A673 (cell line): ENCODE measurements at regions not wholly inside any gene's neighbourhood (a gene's known extent, or its start where the extent isn't known, plus 50 kb on each side); places are given as distances from the start of the nearest gene placed in this dataset.

Experiments
- BruUV-seq: library from RNA; stranded (reverse); fragments of 400-500 nt; replicated peaks from 2 replicates; lab custom pipeline; 2021; lab: Mats Ljungman, UMichigan
- CTCF ChIA-PET: fragments of 300-600 bp; sonication (Branson Sonifier 250); formaldehyde crosslinking; loops from one replicate; lab custom pipeline; 2022; ENCODE audit warnings: antibody characterized with exemption; lab: Charles Lee
- POLR2A ChIA-PET: fragments of 300-600 bp; sonication (Branson Sonifier 250); formaldehyde crosslinking; loops from one replicate; lab custom pipeline; 2022; ENCODE audit warnings: antibody characterized with exemption; ENCODE audit not compliant: low non-redundant PET; lab: Charles Lee
- DNase-seq: peaks from one replicate; pipeline ENCODE4 v3.0.0-alpha.2; 2015; ENCODE audit warnings: low spot score
- H3K27ac ChIP-seq: fragments of 200-600 bp; sonication (generic); 2 replicates; pipeline ENCODE4 v1.5.1; 2016; ENCODE audit warnings: mixed run types, low read depth, mild to moderate bottlenecking, mixed read lengths, antibody characterized with exemption, low read length; ENCODE audit not compliant: poor library complexity, severe bottlenecking
- H3K27me3 ChIP-seq: fragments of 200-600 bp; sonication (generic); replicated peaks from 2 replicates; pipeline ENCODE4 v1.6.1; 2017; ENCODE audit warnings: mixed run types, low read depth, mild to moderate bottlenecking, mixed read lengths, antibody characterized with exemption, low read length; ENCODE audit not compliant: insufficient read depth, poor library complexity
- H3K36me3 ChIP-seq: fragments of 200-600 bp; sonication (generic); 2 replicates; pipeline ENCODE4 v1.6.1; 2016; ENCODE audit warnings: mixed run types, mild to moderate bottlenecking, mixed read lengths, antibody characterized with exemption, low read length; ENCODE audit not compliant: insufficient read depth, poor library complexity, severe bottlenecking
- H3K4me1 ChIP-seq: fragments of 200-600 bp; sonication (generic); 2 replicates; pipeline ENCODE4 v1.6.1; 2017; ENCODE audit warnings: mixed run types, mild to moderate bottlenecking, mixed read lengths, antibody characterized with exemption, low read length; ENCODE audit not compliant: insufficient read depth, poor library complexity, severe bottlenecking
- H3K4me3 ChIP-seq: fragments of 200-600 bp; sonication (generic); 2 replicates; pipeline ENCODE4 v1.5.1; 2016; ENCODE audit warnings: low read depth, mixed run types, mild to moderate bottlenecking, mixed read lengths, low read length; ENCODE audit not compliant: poor library complexity, severe bottlenecking
- H3K9me3 ChIP-seq: fragments of 200-600 bp; sonication (generic); 2 replicates; pipeline ENCODE4 v1.6.1; 2016; ENCODE audit warnings: mixed run types, low read depth, mild to moderate bottlenecking, mixed read lengths, antibody characterized with exemption, low read length; ENCODE audit not compliant: poor library complexity, severe bottlenecking
- EZH2 ChIP-seq: fragments of 200-600 bp; sonication (generic); IDR thresholded peaks from 2 replicates; pipeline ENCODE4 v1.6.1; 2017; ENCODE audit warnings: borderline replicate concordance, low read depth, mild to moderate bottlenecking, mixed read lengths, antibody characterized with exemption, low read length; ENCODE audit not compliant: poor library complexity, severe bottlenecking
- intact Hi-C: fragments of 100-400 bp; cut with micrococcal nuclease; formaldehyde crosslinking; loops from one replicate; pipeline ENCODE4 v1.10.0; 2022; ENCODE audit not compliant: unreplicated experiment
- TF ChIP-seq, protein P1 (sequence below): fragments of 300-800, 200-600 bp; sonication (generic); conservative IDR thresholded peaks from 2 replicates; pipeline ENCODE4 v1.5.1; 2017; ENCODE audit warnings: low read depth, mild to moderate bottlenecking, antibody characterized with exemption, low read length, moderate library complexity, mixed read lengths

- CTCF ChIA-PET = no interaction called here
Observed at GRCh38 chr13:60258349-60258748, 94.6 kb upstream of the DIAPH3 start.

DNA sequence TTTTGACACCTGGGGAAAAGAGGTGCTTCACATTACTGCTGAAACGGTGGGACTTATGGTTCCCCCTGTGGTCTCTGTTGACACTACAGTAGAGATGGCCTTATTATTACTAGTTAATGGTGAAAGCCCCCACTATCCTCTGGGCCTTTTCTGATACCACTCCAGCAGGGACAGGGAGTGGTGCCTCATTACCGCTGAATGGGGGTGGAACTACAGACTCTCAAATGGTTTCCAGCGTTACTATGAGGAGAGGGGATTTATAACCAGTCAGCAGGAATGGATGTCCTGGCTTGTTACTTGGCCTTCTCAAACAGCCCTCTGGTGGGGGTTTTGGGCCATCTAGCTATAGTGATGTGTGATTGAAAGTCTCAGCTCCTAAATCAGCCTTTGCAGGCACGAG is 96.7 kb upstream of the DIAPH3 start:
- no TSS peak for BruUV-seq
- Histone ChIP-seq H3K27ac (no peak overlapping the region), H3K27me3 (no peaks in the 10 kb centered on the region), H3K9me3 (peaks cover 20% of the 10 kb centered on the region), H3K4me3 (no peak overlapping the region), H3K36me3 (no peaks in the 10 kb centered on the region), H3K4me1 (no peaks in the 10 kb centered on the region)
- no peak for DNase-seq
- intact Hi-C loops = no loop called here
- POLR2A ChIA-PET = no interaction called here
- CTCF ChIA-PET = no interaction called here
- TF ChIP-seq EZH2 = no peak
- TF ChIP-seq, protein P1, sequence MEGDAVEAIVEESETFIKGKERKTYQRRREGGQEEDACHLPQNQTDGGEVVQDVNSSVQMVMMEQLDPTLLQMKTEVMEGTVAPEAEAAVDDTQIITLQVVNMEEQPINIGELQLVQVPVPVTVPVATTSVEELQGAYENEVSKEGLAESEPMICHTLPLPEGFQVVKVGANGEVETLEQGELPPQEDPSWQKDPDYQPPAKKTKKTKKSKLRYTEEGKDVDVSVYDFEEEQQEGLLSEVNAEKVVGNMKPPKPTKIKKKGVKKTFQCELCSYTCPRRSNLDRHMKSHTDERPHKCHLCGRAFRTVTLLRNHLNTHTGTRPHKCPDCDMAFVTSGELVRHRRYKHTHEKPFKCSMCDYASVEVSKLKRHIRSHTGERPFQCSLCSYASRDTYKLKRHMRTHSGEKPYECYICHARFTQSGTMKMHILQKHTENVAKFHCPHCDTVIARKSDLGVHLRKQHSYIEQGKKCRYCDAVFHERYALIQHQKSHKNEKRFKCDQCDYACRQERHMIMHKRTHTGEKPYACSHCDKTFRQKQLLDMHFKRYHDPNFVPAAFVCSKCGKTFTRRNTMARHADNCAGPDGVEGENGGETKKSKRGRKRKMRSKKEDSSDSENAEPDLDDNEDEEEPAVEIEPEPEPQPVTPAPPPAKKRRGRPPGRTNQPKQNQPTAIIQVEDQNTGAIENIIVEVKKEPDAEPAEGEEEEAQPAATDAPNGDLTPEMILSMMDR = peak; percentile 30; the same call in 1 of the 2 replicates

More at GRCh38 chr13:60258349-60258748, 94.6 kb upstream of the DIAPH3 start:
- POLR2A ChIA-PET = no interaction called here
- intact Hi-C loops = no loop called here
- no peaks in the 10 kb centered on the region for H3K36me3 ChIP-seq
- no peaks in the 10 kb centered on the region for H3K27me3 ChIP-seq
- H3K9me3 ChIP-seq = peaks cover 20% of the 10 kb centered on the region
- TF ChIP-seq, protein P1 = no peak
- no peak for TF ChIP-seq EZH2
- H3K4me3 ChIP-seq = no peak overlapping the region
- BruUV-seq = no TSS peak
- DNase-seq = no peak
- no peak overlapping the region for H3K27ac ChIP-seq
- H3K4me1 ChIP-seq = no peaks in the 10 kb centered on the region

DNA sequence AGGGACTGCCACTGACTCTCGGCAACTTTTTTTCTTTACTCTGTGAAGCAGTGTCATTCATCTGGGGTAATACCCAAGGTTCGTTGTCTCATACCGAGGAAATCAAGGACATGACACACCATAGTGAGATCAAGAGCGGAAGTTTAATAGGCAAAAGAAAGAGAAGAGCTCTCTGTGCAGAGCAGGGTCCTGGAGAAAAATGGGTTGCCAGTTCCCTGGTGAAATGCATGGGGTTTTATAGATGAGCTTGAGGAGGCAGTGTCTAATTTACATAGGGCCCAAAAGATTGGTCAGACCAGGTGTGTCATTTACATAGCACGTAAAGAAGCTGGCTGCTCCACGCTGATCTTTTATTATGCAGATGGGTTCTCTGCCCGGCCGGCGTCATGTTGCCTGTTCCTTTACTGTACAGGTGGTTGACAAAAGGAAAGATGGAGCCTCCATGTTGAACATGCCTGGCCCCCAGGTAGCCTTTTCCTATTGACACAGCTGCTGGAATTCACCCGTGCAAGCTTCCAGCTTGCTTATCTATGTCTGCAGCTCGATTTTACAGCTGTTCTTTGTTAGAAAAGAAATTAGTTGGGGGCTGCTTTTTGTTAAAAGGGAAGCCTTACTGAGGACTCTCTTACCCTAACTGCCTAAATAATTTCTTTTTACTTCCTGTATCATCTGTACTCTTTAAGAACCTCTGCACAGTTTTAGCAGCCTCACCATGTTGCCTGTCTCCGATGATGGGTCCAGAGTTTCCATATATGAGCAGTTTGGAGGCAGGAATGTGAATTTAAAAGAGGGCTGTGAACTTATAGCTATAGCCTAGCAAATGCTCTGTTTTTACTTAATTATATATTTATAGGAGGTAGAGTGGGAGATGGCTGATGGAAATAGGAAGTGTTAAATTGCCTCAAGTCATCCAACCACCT is 98.0 kb upstream of the DIAPH3 start:
- no peak for DNase-seq
- Histone ChIP-seq H3K9me3 (peaks cover 17% of the 10 kb centered on the region), H3K27me3 (no peaks in the 10 kb centered on the region), H3K27ac (no peak overlapping the region), H3K36me3 (no peaks in the 10 kb centered on the region), H3K4me3 (no peak overlapping the region), H3K4me1 (no peaks in the 10 kb centered on the region)
- TF ChIP-seq, protein P1 = no peak
- no TSS peak for BruUV-seq
- ChIA-PET POLR2A (no interaction called here), CTCF (no interaction called here)
- intact Hi-C loops = no loop called here
